Body of pancreas (tissue), 4 donors: ENCODE measurements at regions not wholly inside any gene's neighbourhood (a gene's known extent, or its start where the extent isn't known, plus 50 kb on each side); places are given as distances from the start of the nearest gene placed in this dataset.

Experiments used
- ATAC-seq: fragments of 150-250 bp; one replicate; pipeline ENCODE4 v1.9.1; 2016
- DNase-seq, 4 donors: peaks; one replicate each; pipeline ENCODE4 v3.0.0-alpha.2; 2019
- H3K27ac ChIP-seq, 4 donors: fragments of 200-600 bp; sonication (generic); 1 replicate in 3 of 4; 2 replicates in 1 of 4; pipeline versions ENCODE4 v1.5.1 to v1.6.1; 2016 to 2019; ENCODE audit warnings: mild to moderate bottlenecking in 1 of 4, mixed read lengths in 1 of 4, moderate library complexity in 1 of 4
- H3K27me3 ChIP-seq, 2 donors: fragments of 200-600 bp; sonication (generic); one replicate each; pipeline ENCODE4 v1.6.0; 2016; ENCODE audit warnings: mild to moderate bottlenecking in 1 of 2
- H3K36me3 ChIP-seq, 2 donors: fragments of 200-600 bp; sonication (generic); replicated peaks in 1 of 2; 2 replicates each; pipeline ENCODE4 v1.5.1; 2016; ENCODE audit warnings: low read depth in 2 of 2; ENCODE audit not compliant: insufficient read depth in 1 of 2
- H3K4me1 ChIP-seq: fragments of 200-600 bp; sonication (generic); one replicate; pipeline ENCODE4 v1.6.0; 2016
- H3K4me3 ChIP-seq, 2 donors: fragments of 200-600 bp; sonication (generic); 1 replicate in 1 of 2; 2 replicates in 1 of 2; pipeline ENCODE4 v1.5.1; 2016 to 2019
- H3K9me3 ChIP-seq, 3 donors: fragments of 200-600 bp; sonication (generic); 1 replicate in 2 of 3; 2 replicates in 1 of 3; pipeline ENCODE4 v1.5.1; 2016
- CTCF ChIP-seq, 7 experiments: fragments of 450-650 bp in 4 of 7; fragments of 200-600 bp in 3 of 7; sonication (generic) in 3 of 7; IDR thresholded peaks; one replicate each; pipeline ENCODE4 v1.5.1; 2016 to 2019; ENCODE audit warnings: antibody characterized with exemption in 7 of 7
- POLR2A ChIP-seq, 3 donors: fragments of 450-650 bp; IDR thresholded peaks; one replicate each; pipeline ENCODE4 v1.6.1; 2016; ENCODE audit warnings: antibody characterized with exemption in 3 of 3, mild to moderate bottlenecking in 2 of 3
- whole genome bisulfite sequencing, 2 donors: methylation state at CpG; one replicate each; pipeline ENCODE4 v1.1.5; 2017; 5-methylcytosine and 5-hydroxymethylcytosine counted together
- intact Hi-C: fragments of 100-400 bp; cut with DNase I; formaldehyde crosslinking; loops from one replicate; pipeline ENCODE4 v1.15.1; 2023

- H3K27ac ChIP-seq = no peak overlapping the region
- no peak for ATAC-seq
- DNase-seq = no peak
- H3K4me3 ChIP-seq = no peak overlapping the region
- no peak for TF ChIP-seq POLR2A (IDR thresholded peaks at IDR 0.05)
- TF ChIP-seq CTCF (IDR thresholded peaks at IDR 0.05) = no peak
- intact Hi-C loops = no loop called here
- no peaks in the 10 kb centered on the region for H3K36me3 ChIP-seq
- H3K9me3 ChIP-seq = no peaks in the 10 kb centered on the region
- H3K27me3 ChIP-seq = no peaks in the 10 kb centered on the region
- no peaks in the 10 kb centered on the region for H3K4me1 ChIP-seq
- 37% methylated on average over 3 of the region's 3 CpGs for WGBS, 2 donors
Measured at GRCh38 chr4:60544981-60545380, 655.1 kb upstream of the ADGRL3 start.

DNA sequence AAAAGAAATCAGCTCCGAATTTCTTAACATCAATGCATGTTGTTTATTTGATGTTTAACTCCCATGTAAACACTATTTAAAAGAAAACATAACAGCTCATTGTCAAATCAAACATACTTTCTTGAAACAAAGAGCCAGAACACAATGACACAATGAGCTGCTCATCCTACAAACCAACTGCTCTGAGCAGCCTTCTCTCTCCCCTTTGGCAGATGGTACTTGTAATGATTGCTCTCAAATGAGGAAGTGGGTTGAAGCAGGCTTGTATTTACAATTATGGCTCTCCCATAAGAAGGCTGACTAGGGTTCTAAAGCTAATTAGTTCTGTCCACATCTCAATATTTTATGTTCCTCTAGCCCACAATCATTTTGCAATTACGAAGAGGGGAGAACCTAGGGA is 637.8 kb upstream of the ADGRL3 start:
- no peak for TF ChIP-seq CTCF (IDR thresholded peaks at IDR 0.05)
- no peak for TF ChIP-seq POLR2A (IDR thresholded peaks at IDR 0.05)
- no peak for ATAC-seq
- Histone ChIP-seq H3K27ac (no peak overlapping the region), H3K9me3 (no peaks in the 10 kb centered on the region), H3K36me3 (no peaks in the 10 kb centered on the region), H3K27me3 (no peaks in the 10 kb centered on the region), H3K4me3 (no peak overlapping the region), H3K4me1 (no peaks in the 10 kb centered on the region)
- 12 to 28% methylated on average over 2 of the region's 2 CpGs for WGBS, 2 donors
- intact Hi-C loops = no loop called here
- DNase-seq = no peak

DNA sequence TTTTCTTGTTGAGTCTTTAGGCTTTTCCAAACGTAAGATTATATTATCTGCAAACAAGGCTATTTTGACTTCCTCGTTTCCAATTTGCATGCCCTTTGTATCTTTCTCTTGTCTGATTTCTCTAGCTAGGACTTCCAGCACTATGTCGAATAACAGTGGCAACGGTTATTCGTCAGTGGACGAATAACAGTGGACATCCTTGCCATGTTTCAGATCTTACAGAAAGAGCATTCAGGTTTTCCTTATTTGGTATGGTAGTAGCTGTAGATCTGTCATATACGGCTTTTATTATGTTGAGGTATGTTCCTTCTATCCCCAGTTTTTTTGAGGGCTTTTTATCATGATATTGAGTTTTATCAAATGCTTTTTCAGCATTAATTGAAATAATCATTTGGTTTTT is 634.6 kb upstream of the ADGRL3 start:
- TF ChIP-seq POLR2A (IDR thresholded peaks at IDR 0.05) = no peak
- intact Hi-C loops = no loop called here

DNA sequence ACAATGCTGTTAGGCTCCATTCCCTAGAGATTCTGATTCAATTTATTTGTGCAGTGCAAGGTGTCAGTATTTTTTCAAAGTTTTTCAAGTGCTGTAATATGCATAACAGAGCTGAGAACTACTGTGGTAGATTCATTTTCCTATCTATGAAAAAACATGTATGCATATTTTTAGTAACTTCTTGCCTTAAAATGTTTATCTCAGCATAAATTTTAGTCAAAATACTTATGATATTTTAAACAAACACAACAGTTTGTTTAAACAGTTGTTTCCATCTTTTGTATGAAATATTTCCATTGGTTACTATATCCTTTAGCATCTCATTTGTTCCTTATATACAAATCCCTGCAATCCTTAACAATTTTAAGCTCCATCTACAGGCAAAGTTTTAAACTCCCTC is 624.8 kb upstream of the ADGRL3 start:
- no peak for TF ChIP-seq POLR2A (IDR thresholded peaks at IDR 0.05)
- no peak for TF ChIP-seq CTCF (IDR thresholded peaks at IDR 0.05)
- no peaks in the 10 kb centered on the region for H3K27me3 ChIP-seq
- H3K9me3 ChIP-seq = no peaks in the 10 kb centered on the region
- ATAC-seq = no peak
- no peaks in the 10 kb centered on the region for H3K36me3 ChIP-seq
- intact Hi-C loops = no loop called here
- no peak overlapping the region for H3K27ac ChIP-seq
- no peak for DNase-seq
- no peak overlapping the region for H3K4me3 ChIP-seq
- H3K4me1 ChIP-seq = no peaks in the 10 kb centered on the region

More for the DNA sequence above, 634.6 kb upstream of the ADGRL3 start:
- no peaks in the 10 kb centered on the region for H3K27me3 ChIP-seq
- DNase-seq (no peak), ATAC-seq (no peak)
- 66 to 68% methylated on average over 7 of the region's 7 CpGs for WGBS, 2 donors
- no peaks in the 10 kb centered on the region for H3K9me3 ChIP-seq
- H3K4me1 ChIP-seq = no peaks in the 10 kb centered on the region
- no peaks in the 10 kb centered on the region for H3K36me3 ChIP-seq
- H3K4me3 ChIP-seq = no peak overlapping the region
- H3K27ac ChIP-seq = no peak overlapping the region

GRCh38 chr4:60579335-60579734 is 620.8 kb upstream of the ADGRL3 start:
- Histone ChIP-seq H3K27me3 (no peaks in the 10 kb centered on the region), H3K36me3 (no peaks in the 10 kb centered on the region), H3K4me1 (no peaks in the 10 kb centered on the region), H3K27ac (no peak overlapping the region), H3K4me3 (no peak overlapping the region), H3K9me3 (no peaks in the 10 kb centered on the region)
- ATAC-seq (no peak), DNase-seq (no peak)
- TF ChIP-seq CTCF (IDR thresholded peaks at IDR 0.05) (no peak), POLR2A (IDR thresholded peaks at IDR 0.05) (no peak)
- intact Hi-C loops = no loop called here
- WGBS, 2 donors = 30 to 49% methylated on average over 2 of the region's 2 CpGs
